NCI-H82 treated with DMSO at 0.1 percent for 48 hours (cell line): ENCODE measurements at regions not wholly inside any gene's neighbourhood (a gene's known extent, or its start where the extent isn't known, plus 50 kb on each side); places are given as distances from the start of the nearest gene placed in this dataset.
A peak's percentile ranks its signal among the peaks of the same experiment; 100 is the strongest.

Experiments
- DNase-seq: peaks from one replicate; lab custom pipeline; 2025; ENCODE audit not compliant: unreplicated experiment; lab: John Stamatoyannopoulos, UW

GRCh38 chr6:2505624-2506023 is 245.1 kb downstream of the MYLK4 start:
- DNase-seq, result no peak

GRCh38 chr6:2504495-2505064 is 246.1 kb downstream of the MYLK4 start:
- no peak for DNase-seq

- no peak for DNase-seq
These were observed 246.8 kb downstream of the MYLK4 start for GRCh38 chr6:2503816-2504494.

- DNase-seq, result no peak
These were observed 247.6 kb downstream of the MYLK4 start for GRCh38 chr6:2502998-2503674.

- no peak for DNase-seq
These were observed 248.4 kb downstream of the MYLK4 start for GRCh38 chr6:2502096-2502997.

- DNase-seq, result no peak
These were observed 252.6 kb downstream of the MYLK4 start for GRCh38 chr6:2497922-2498623.

- DNase-seq, result no peak
These were observed 250.9 kb upstream of the GMDS start for GRCh38 chr6:2496291-2496690.

- no peak for DNase-seq
These were observed 247.5 kb upstream of the GMDS start for GRCh38 chr6:2492686-2493523.

- no peak for DNase-seq
These were observed 245.7 kb upstream of the GMDS start for GRCh38 chr6:2491137-2491536.

- no peak for DNase-seq
These were observed 243.2 kb upstream of the GMDS start for GRCh38 chr6:2488578-2488977.

GRCh38 chr6:2485116-2485515 is 239.7 kb upstream of the GMDS start:
- DNase-seq, result peak; percentile 8

GRCh38 chr6:2482773-2483172 is 237.4 kb upstream of the GMDS start:
- DNase-seq, result no peak

GRCh38 chr6:2481307-2481706 is 235.9 kb upstream of the GMDS start:
- DNase-seq, result no peak

GRCh38 chr6:2480267-2480966 is 235.0 kb upstream of the GMDS start:
- no peak for DNase-seq

- no peak for DNase-seq
These were observed 232.8 kb upstream of the GMDS start for GRCh38 chr6:2478200-2478599.

- DNase-seq, result no peak
These were observed 232.3 kb upstream of the GMDS start for GRCh38 chr6:2477666-2478065.

GRCh38 chr6:2477250-2477649 is 231.8 kb upstream of the GMDS start:
- DNase-seq, result no peak

- DNase-seq, result no peak
These were observed 231.0 kb upstream of the GMDS start for GRCh38 chr6:2476376-2476775.

- DNase-seq, result no peak
These were observed 226.1 kb upstream of the GMDS start for GRCh38 chr6:2471472-2471871.
